K562 (cell line): ENCODE measurements at regions not wholly inside any gene's neighbourhood (a gene's known extent, or its start where the extent isn't known, plus 50 kb on each side); places are given as distances from the start of the nearest gene placed in this dataset.

Experiments used
- CREB1 ChIP-seq, 2 experiments: sonication (generic) in 1 of 2; formaldehyde crosslinking in 1 of 2; IDR thresholded peaks; 2 replicates each; pipeline versions ENCODE4 v1.6.1 to v1.8.0; 2012 to 2022; ENCODE audit warnings: inconsistent platforms in 1 of 2, mild to moderate bottlenecking in 1 of 2, missing genetic modification reagents in 1 of 2, moderate library complexity in 1 of 2
- CREB3 ChIP-seq: fragments of 450-650 bp; conservative IDR thresholded peaks from 2 replicates; pipeline ENCODE4 v1.6.1; 2016; ENCODE audit warnings: missing genetic modification characterization, low read depth, mild to moderate bottlenecking, missing compliant biosample characterization, moderate library complexity
- CREB5 ChIP-seq: fragments of 250-450 bp; sonication (Bioruptor Pico); IDR thresholded peaks from 2 replicates; pipeline ENCODE4 v1.5.0; 2020; ENCODE audit warnings: mild to moderate bottlenecking
- CTCF ChIP-seq, 3 experiments: IDR thresholded peaks in 2 of 3; conservative IDR thresholded peaks in 1 of 3; 2 replicates each; pipeline ENCODE4 v1.5.1; 2011 to 2012; ENCODE audit warnings: low read length in 3 of 3, mild to moderate bottlenecking in 3 of 3, control low read depth in 2 of 3, improper control_type of control experiment in 1 of 3, inconsistent platforms in 1 of 3, low read depth in 1 of 3, mixed read lengths in 1 of 3, moderate library complexity in 1 of 3; ENCODE audit not compliant: insufficient read depth in 2 of 3
- EP300 ChIP-seq: IDR thresholded peaks from 2 replicates; pipeline ENCODE4 v1.6.1; 2012; ENCODE audit warnings: low read length, improper control_type of control experiment
- MYNN ChIP-seq, 2 experiments: sonication (generic); formaldehyde crosslinking in 1 of 2; IDR thresholded peaks; 2 replicates each; pipeline versions ENCODE4 v1.5.0 to v1.6.1; 2016 to 2020; ENCODE audit warnings: antibody characterized with exemption in 1 of 2, missing genetic modification reagents in 1 of 2
- RNF219 ChIP-seq: fragments of 250-450 bp; sonication (Bioruptor Pico); IDR thresholded peaks from 2 replicates; pipeline ENCODE4 v1.5.0; 2022; ENCODE audit warnings: mild to moderate bottlenecking
- TCF15 ChIP-seq: fragments of 250-450 bp; sonication (Bioruptor Pico); IDR thresholded peaks from 2 replicates; pipeline ENCODE4 v1.8.0; 2022; ENCODE audit warnings: moderate library complexity, mild to moderate bottlenecking, inconsistent platforms
- U2AF2 ChIP-seq: fragments of 200-400 bp; formaldehyde crosslinking; optimal IDR thresholded peaks from 2 replicates; pipeline ENCODE3; 2017; ENCODE audit warnings: low read depth, mild to moderate bottlenecking, low read length

GRCh38 chr5:13063088-13063487, 881.4 kb downstream of the DNAH5 start:
- TF ChIP-seq CREB3 (tag) (no peak), CTCF (IDR thresholded peaks at IDR 0.05 in 2 of 3, conservative IDR thresholded peaks at IDR 0.05 in 1 of 3; ENCODE audit: insufficient read depth in 2 of 3, low read depth in 1 of 3, low read length in 3 of 3) (no peak), MYNN (IDR thresholded peaks at IDR 0.05) (no peak), MYNN (CRISPR knock-in tag; IDR thresholded peaks at IDR 0.05) (no peak), CREB5 (no peak), U2AF2 (no peak), EP300 (no peak), RNF219 (CRISPR knock-in tag) (no peak), CREB1 (IDR thresholded peaks at IDR 0.05) (no peak), CREB1 (CRISPR knock-in tag; IDR thresholded peaks at IDR 0.05) (no peak), TCF15 (CRISPR knock-in tag) (no peak)
